Immature natural killer cell (primary cell): ENCODE measurements at regions not wholly inside any gene's neighbourhood (a gene's known extent, or its start where the extent isn't known, plus 50 kb on each side); places are given as distances from the start of the nearest gene placed in this dataset.

Experiments
- DNase-seq, 3 donors: peaks; one replicate each; pipeline ENCODE4 v3.0.0; 2022; ENCODE audit warnings: mixed read lengths in 1 of 3
- H3K27ac Mint-ChIP-seq, 6 donors: one replicate each; pipeline ENCODE4 v1.8.0; 2020; ENCODE audit warnings: mixed read lengths in 6 of 6, mild to moderate bottlenecking in 5 of 6, inconsistent platforms in 4 of 6, moderate library complexity in 3 of 6
- H3K27me3 Mint-ChIP-seq, 3 donors: one replicate each; pipeline ENCODE4 v1.8.0; 2020 to 2021; ENCODE audit warnings: low read depth in 3 of 3, mild to moderate bottlenecking in 3 of 3, mixed read lengths in 3 of 3, moderate library complexity in 3 of 3, inconsistent platforms in 1 of 3
- H3K36me3 Mint-ChIP-seq, 3 donors: one replicate each; pipeline ENCODE4 v1.8.0; 2020; ENCODE audit warnings: mixed read lengths in 3 of 3, inconsistent platforms in 2 of 3, mild to moderate bottlenecking in 2 of 3
- H3K4me1 Mint-ChIP-seq, 2 donors: one replicate each; pipeline ENCODE4 v1.8.0; 2020; ENCODE audit warnings: inconsistent platforms in 2 of 2, mild to moderate bottlenecking in 2 of 2, mixed read lengths in 2 of 2, moderate library complexity in 1 of 2
- H3K4me3 Mint-ChIP-seq, 5 donors: one replicate each; pipeline ENCODE4 v1.8.0; 2020; ENCODE audit warnings: mild to moderate bottlenecking in 5 of 5, mixed read lengths in 5 of 5, inconsistent platforms in 3 of 5, moderate library complexity in 3 of 5
- H3K9me3 Mint-ChIP-seq, 6 donors: one replicate each; pipeline ENCODE4 v1.8.0; 2020; ENCODE audit warnings: mild to moderate bottlenecking in 6 of 6, mixed read lengths in 6 of 6, inconsistent platforms in 4 of 6, moderate library complexity in 3 of 6

- Mint-ChIP-seq H3K36me3 (peaks cover 0 to 7% (median 0%) of the 10 kb centered on the region in 3 donors), H3K4me3 (no peak overlapping the region), H3K4me1 (no peaks in the 10 kb centered on the region), H3K27me3 (peaks cover 0 to 4% (median 2%) of the 10 kb centered on the region in 3 donors), H3K27ac (no peak overlapping the region), H3K9me3 (peaks cover 4 to 38% (median 29%) of the 10 kb centered on the region in 6 donors)
- no peak for DNase-seq
These were observed 164.0 kb upstream of the TRAM1L1 start for GRCh38 chr4:117249333-117249732.

GRCh38 chr4:117264072-117264471, 178.7 kb upstream of the TRAM1L1 start:
- no peak overlapping the region for H3K27ac Mint-ChIP-seq
- H3K36me3 Mint-ChIP-seq = peaks cover 0 to 4% (median 0%) of the 10 kb centered on the region in 3 donors
- H3K4me1 Mint-ChIP-seq = no peaks in the 10 kb centered on the region
- H3K9me3 Mint-ChIP-seq = peaks cover 2 to 46% (median 16%) of the 10 kb centered on the region in 6 donors
- H3K4me3 Mint-ChIP-seq = no peak overlapping the region
- H3K27me3 Mint-ChIP-seq = no peaks in the 10 kb centered on the region
- DNase-seq = no peak

GRCh38 chr4:117267317-117267716, 181.9 kb upstream of the TRAM1L1 start:
- no peak overlapping the region for H3K4me3 Mint-ChIP-seq
- no peak overlapping the region for H3K27ac Mint-ChIP-seq
- no peaks in the 10 kb centered on the region for H3K27me3 Mint-ChIP-seq

GRCh38 chr4:117284736-117285135, 199.4 kb upstream of the TRAM1L1 start:
- Mint-ChIP-seq H3K27ac (no peak overlapping the region), H3K4me1 (no peaks in the 10 kb centered on the region), H3K4me3 (no peak overlapping the region)

More at GRCh38 chr4:117267317-117267716, 181.9 kb upstream of the TRAM1L1 start:
- peaks cover 1 to 42% (median 11%) of the 10 kb centered on the region in 6 donors for H3K9me3 Mint-ChIP-seq
- DNase-seq = no peak
- no peaks in the 10 kb centered on the region for H3K4me1 Mint-ChIP-seq
- peaks cover 0 to 4% (median 0%) of the 10 kb centered on the region in 3 donors for H3K36me3 Mint-ChIP-seq

GRCh38 chr4:117293784-117294183, 208.4 kb upstream of the TRAM1L1 start:
- no peak overlapping the region for H3K4me3 Mint-ChIP-seq

More at GRCh38 chr4:117284736-117285135, 199.4 kb upstream of the TRAM1L1 start:
- no peaks in the 10 kb centered on the region for H3K27me3 Mint-ChIP-seq
- H3K36me3 Mint-ChIP-seq = no peaks in the 10 kb centered on the region
- H3K9me3 Mint-ChIP-seq = peaks cover 3 to 32% (median 12%) of the 10 kb centered on the region in 6 donors
- DNase-seq = no peak

GRCh38 chr4:117302226-117302625, 216.8 kb upstream of the TRAM1L1 start:
- no peak overlapping the region for H3K4me3 Mint-ChIP-seq
- peaks cover 0 to 24% (median 9%) of the 10 kb centered on the region in 6 donors for H3K9me3 Mint-ChIP-seq
- DNase-seq = no peak
- no peaks in the 10 kb centered on the region for H3K27me3 Mint-ChIP-seq
- no peak overlapping the region for H3K27ac Mint-ChIP-seq
- no peaks in the 10 kb centered on the region for H3K4me1 Mint-ChIP-seq
- peaks cover 0 to 4% (median 0%) of the 10 kb centered on the region in 3 donors for H3K36me3 Mint-ChIP-seq

More at GRCh38 chr4:117293784-117294183, 208.4 kb upstream of the TRAM1L1 start:
- DNase-seq = no peak
- H3K36me3 Mint-ChIP-seq = no peaks in the 10 kb centered on the region
- no peaks in the 10 kb centered on the region for H3K27me3 Mint-ChIP-seq
- peaks cover 0 to 22% (median 11%) of the 10 kb centered on the region in 6 donors for H3K9me3 Mint-ChIP-seq
- no peak overlapping the region for H3K27ac Mint-ChIP-seq
- no peaks in the 10 kb centered on the region for H3K4me1 Mint-ChIP-seq

GRCh38 chr4:117311215-117311614, 225.8 kb upstream of the TRAM1L1 start:
- no peaks in the 10 kb centered on the region for H3K27me3 Mint-ChIP-seq
- H3K36me3 Mint-ChIP-seq = no peaks in the 10 kb centered on the region
- H3K27ac Mint-ChIP-seq = no peak overlapping the region
- peaks cover 4 to 35% (median 24%) of the 10 kb centered on the region in 6 donors for H3K9me3 Mint-ChIP-seq
- no peaks in the 10 kb centered on the region for H3K4me1 Mint-ChIP-seq
- H3K4me3 Mint-ChIP-seq = no peak overlapping the region
- DNase-seq = no peak

- no peak for DNase-seq
- Mint-ChIP-seq H3K27ac (no peak overlapping the region), H3K4me1 (no peaks in the 10 kb centered on the region), H3K27me3 (no peaks in the 10 kb centered on the region), H3K9me3 (peaks cover 4 to 41% (median 24%) of the 10 kb centered on the region in 6 donors), H3K36me3 (no peaks in the 10 kb centered on the region), H3K4me3 (no peak overlapping the region)
These were observed 226.6 kb upstream of the TRAM1L1 start for GRCh38 chr4:117311989-117312388.

- Mint-ChIP-seq H3K36me3 (no peaks in the 10 kb centered on the region), H3K4me1 (no peaks in the 10 kb centered on the region), H3K9me3 (peaks cover 0 to 46% (median 14%) of the 10 kb centered on the region in 6 donors), H3K27ac (no peak overlapping the region), H3K27me3 (no peaks in the 10 kb centered on the region), H3K4me3 (no peak overlapping the region)
- DNase-seq = no peak
These were observed 239.6 kb upstream of the TRAM1L1 start for GRCh38 chr4:117324851-117325491.

- Mint-ChIP-seq H3K27ac (no peak overlapping the region), H3K4me3 (no peak overlapping the region), H3K36me3 (no peaks in the 10 kb centered on the region), H3K4me1 (no peaks in the 10 kb centered on the region), H3K27me3 (no peaks in the 10 kb centered on the region), H3K9me3 (peaks cover 0 to 41% (median 17%) of the 10 kb centered on the region in 6 donors)
- DNase-seq = no peak
These were observed 240.7 kb upstream of the TRAM1L1 start for GRCh38 chr4:117326091-117326490.

- Mint-ChIP-seq H3K27ac (no peak overlapping the region), H3K9me3 (peaks cover 0 to 41% (median 18%) of the 10 kb centered on the region in 6 donors), H3K27me3 (no peaks in the 10 kb centered on the region), H3K4me3 (no peak overlapping the region), H3K36me3 (no peaks in the 10 kb centered on the region), H3K4me1 (no peaks in the 10 kb centered on the region)
- DNase-seq = no peak
These were observed 242.1 kb upstream of the TRAM1L1 start for GRCh38 chr4:117327491-117327890.

- H3K36me3 Mint-ChIP-seq = no peaks in the 10 kb centered on the region
- H3K9me3 Mint-ChIP-seq = peaks cover 2 to 41% (median 17%) of the 10 kb centered on the region in 6 donors
- H3K4me3 Mint-ChIP-seq = no peak overlapping the region
- H3K27ac Mint-ChIP-seq = no peak overlapping the region
- H3K27me3 Mint-ChIP-seq = no peaks in the 10 kb centered on the region
- DNase-seq = no peak
- no peaks in the 10 kb centered on the region for H3K4me1 Mint-ChIP-seq
These were observed 243.0 kb upstream of the TRAM1L1 start for GRCh38 chr4:117328333-117328732.

- Mint-ChIP-seq H3K4me1 (no peaks in the 10 kb centered on the region), H3K4me3 (no peak overlapping the region), H3K27me3 (peaks cover 0 to 2% (median 0%) of the 10 kb centered on the region in 3 donors), H3K9me3 (peaks cover 2 to 25% (median 13%) of the 10 kb centered on the region in 6 donors), H3K36me3 (no peaks in the 10 kb centered on the region), H3K27ac (no peak overlapping the region)
- DNase-seq = no peak
These were observed 246.4 kb upstream of the TRAM1L1 start for GRCh38 chr4:117331817-117332216.

GRCh38 chr4:117334451-117335188, 249.2 kb upstream of the TRAM1L1 start:
- H3K27ac Mint-ChIP-seq = no peak overlapping the region
- no peaks in the 10 kb centered on the region for H3K36me3 Mint-ChIP-seq
- H3K27me3 Mint-ChIP-seq = peaks cover 0 to 2% (median 0%) of the 10 kb centered on the region in 3 donors
- no peak for DNase-seq
- H3K4me1 Mint-ChIP-seq = no peaks in the 10 kb centered on the region
- H3K9me3 Mint-ChIP-seq = peaks cover 2 to 18% (median 12%) of the 10 kb centered on the region in 6 donors
- no peak overlapping the region for H3K4me3 Mint-ChIP-seq
